Heart left ventricle (tissue), 16 donors: ENCODE measurements at regions not wholly inside any gene's neighbourhood (a gene's known extent, or its start where the extent isn't known, plus 50 kb on each side); places are given as distances from the start of the nearest gene placed in this dataset.

ENCODE experiments used
- ATAC-seq, 4 donors: fragments of 200-7000 bp; cut with Tn5 transposase; one replicate each; pipeline ENCODE4 v1.9.1; 2020 to 2022; ENCODE audit warnings: moderate library complexity in 4 of 4, mild to moderate bottlenecking in 3 of 4, moderate number of reproducible peaks in 1 of 4
- DNase-seq, 5 donors: peaks; one replicate each; pipeline ENCODE4 v3.0.0-alpha.2; 2020
- H3K27ac ChIP-seq, 12 donors: fragments of 200-600 bp; sonication (generic) in 4 of 12; one replicate each; pipeline versions ENCODE4 v1.5.0 to v1.8.0; 2016 to 2022; ENCODE audit warnings: mild to moderate bottlenecking in 2 of 12
- H3K27me3 ChIP-seq, 9 donors: fragments of 200-600 bp; sonication (generic) in 2 of 9; one replicate each; pipeline versions ENCODE4 v1.5.1 to v1.8.0; 2016 to 2022; ENCODE audit warnings: mild to moderate bottlenecking in 3 of 9
- H3K36me3 ChIP-seq, 9 donors: fragments of 200-600 bp; sonication (generic) in 2 of 9; one replicate each; pipeline versions ENCODE4 v1.5.0 to v1.8.0; 2018 to 2022; ENCODE audit warnings: mild to moderate bottlenecking in 2 of 9
- H3K4me1 ChIP-seq, 12 donors: fragments of 200-600 bp; sonication (generic) in 4 of 12; one replicate each; pipeline versions ENCODE4 v1.5.0 to v1.8.0; 2016 to 2022; ENCODE audit warnings: mild to moderate bottlenecking in 3 of 12
- H3K4me3 ChIP-seq, 12 donors: fragments of 200-600 bp; sonication (generic) in 4 of 12; one replicate each; pipeline versions ENCODE4 v1.5.0 to v1.8.0; 2017 to 2022; ENCODE audit warnings: mild to moderate bottlenecking in 9 of 12, moderate library complexity in 4 of 12
- H3K9me3 ChIP-seq, 12 donors: fragments of 200-600 bp; sonication (generic) in 4 of 12; one replicate each; pipeline versions ENCODE4 v1.5.0 to v1.8.0; 2016 to 2022; ENCODE audit warnings: mild to moderate bottlenecking in 1 of 12
- POLR2A ChIP-seq, 2 donors: fragments of 450-650 bp; IDR thresholded peaks; one replicate each; pipeline ENCODE4 v1.6.1; 2017; ENCODE audit warnings: antibody characterized with exemption in 2 of 2, mild to moderate bottlenecking in 2 of 2, moderate library complexity in 2 of 2
- WGBS, 4 donors: extraction: QIAGEN DNeasy Blood & Tissue Kit in 2 of 4; methylation state at CpG; one replicate each; pipeline versions ENCODE4 v1.1.5 to v1.1.7; 2013 to 2018; 5-methylcytosine and 5-hydroxymethylcytosine counted together
- intact Hi-C, 10 donors: fragments of 100-400 bp; cut with DNase I; formaldehyde crosslinking; loops; one replicate each; pipeline versions ENCODE4 v1.11.1 to v1.14.2; 2022
- TF ChIP-seq, protein P1 (sequence below), 12 donors: fragments of 200-600 bp; sonication (generic) in 4 of 12; IDR thresholded peaks; one replicate each; pipeline versions ENCODE4 v1.5.0 to v1.8.0; 2018 to 2022; ENCODE audit warnings: antibody characterized with exemption in 12 of 12, mild to moderate bottlenecking in 5 of 12
- donor health status: ischemic (EF 13 %, LVEDD 7.1; RV severe dilation, severe dysfunction).
- donor health status: healthy with polysubstance abuse.
- donor health status: DM: no; HTN: yes; CAD: no.
- donor health status: DM: no; HTN: no; CAD: no.
- donor health status: ischemic (EF 25% LVEDD 6.9; RV normal size, moderate dysfunction).
- donor health status: ischemic (EF 25% LVEDD 5.7; RV mildly dilated, moderate dysfunction).
- donor health status: healthy.
- donor health status: DM: yes; HTN: yes; CAD: no.
- donor health status: ischemic (EF 35%, LVEDD 5.7; RV mildly dilated, moderate dysfunction).
- donor health status: nonischemic (EF 11% LVEDD 7.7; RV severe dilation, severe dysfunction).
- donor health status: DM: yes; HTN: yes; CAD: no.
- donor health status: PGD.
- donor health status: ischemic (EF 29% LVEDD 5.4; RV normal size, mild dysfunction).
- donor health status: nonischemic (EF 23%, LVEDD 6.1; RV moderate dilation, normal function).

DNA sequence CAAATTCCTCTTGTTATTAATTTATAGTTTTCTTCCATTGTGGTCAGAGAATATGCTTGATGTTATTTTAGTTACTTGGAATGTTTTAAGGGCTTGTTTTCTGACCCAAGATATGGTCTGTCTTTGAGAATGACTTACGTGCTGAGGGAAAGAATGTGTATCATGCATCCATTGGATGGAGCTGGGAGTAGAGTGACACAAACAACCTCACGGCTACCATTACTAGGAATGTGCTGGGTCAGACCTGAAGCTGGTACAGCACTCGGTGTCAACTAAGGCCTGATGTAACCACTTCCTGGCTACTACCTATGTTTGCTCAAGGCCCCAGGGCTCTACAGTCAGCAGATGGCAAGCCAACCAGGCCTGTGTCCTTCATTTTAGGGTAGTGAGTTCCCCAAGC is 257.8 kb downstream of the FAT4 start:
- intact Hi-C loops = no loop called here
- ATAC-seq (no peak), DNase-seq (no peak)
- no peaks in the 10 kb centered on the region for H3K36me3 ChIP-seq
- no peaks in the 10 kb centered on the region for H3K9me3 ChIP-seq
- no peak overlapping the region for H3K4me3 ChIP-seq
- WGBS, 4 donors = 79 to 94% (median 88%) methylated on average over 3 of the region's 3 CpGs
- TF ChIP-seq POLR2A (IDR thresholded peaks at IDR 0.05) = no peak
- TF ChIP-seq, protein P1, sequence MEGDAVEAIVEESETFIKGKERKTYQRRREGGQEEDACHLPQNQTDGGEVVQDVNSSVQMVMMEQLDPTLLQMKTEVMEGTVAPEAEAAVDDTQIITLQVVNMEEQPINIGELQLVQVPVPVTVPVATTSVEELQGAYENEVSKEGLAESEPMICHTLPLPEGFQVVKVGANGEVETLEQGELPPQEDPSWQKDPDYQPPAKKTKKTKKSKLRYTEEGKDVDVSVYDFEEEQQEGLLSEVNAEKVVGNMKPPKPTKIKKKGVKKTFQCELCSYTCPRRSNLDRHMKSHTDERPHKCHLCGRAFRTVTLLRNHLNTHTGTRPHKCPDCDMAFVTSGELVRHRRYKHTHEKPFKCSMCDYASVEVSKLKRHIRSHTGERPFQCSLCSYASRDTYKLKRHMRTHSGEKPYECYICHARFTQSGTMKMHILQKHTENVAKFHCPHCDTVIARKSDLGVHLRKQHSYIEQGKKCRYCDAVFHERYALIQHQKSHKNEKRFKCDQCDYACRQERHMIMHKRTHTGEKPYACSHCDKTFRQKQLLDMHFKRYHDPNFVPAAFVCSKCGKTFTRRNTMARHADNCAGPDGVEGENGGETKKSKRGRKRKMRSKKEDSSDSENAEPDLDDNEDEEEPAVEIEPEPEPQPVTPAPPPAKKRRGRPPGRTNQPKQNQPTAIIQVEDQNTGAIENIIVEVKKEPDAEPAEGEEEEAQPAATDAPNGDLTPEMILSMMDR (IDR thresholded peaks at IDR 0.05) = no peak
- H3K4me1 ChIP-seq = no peaks in the 10 kb centered on the region
- no peak overlapping the region for H3K27ac ChIP-seq
- H3K27me3 ChIP-seq = no peaks in the 10 kb centered on the region

DNA sequence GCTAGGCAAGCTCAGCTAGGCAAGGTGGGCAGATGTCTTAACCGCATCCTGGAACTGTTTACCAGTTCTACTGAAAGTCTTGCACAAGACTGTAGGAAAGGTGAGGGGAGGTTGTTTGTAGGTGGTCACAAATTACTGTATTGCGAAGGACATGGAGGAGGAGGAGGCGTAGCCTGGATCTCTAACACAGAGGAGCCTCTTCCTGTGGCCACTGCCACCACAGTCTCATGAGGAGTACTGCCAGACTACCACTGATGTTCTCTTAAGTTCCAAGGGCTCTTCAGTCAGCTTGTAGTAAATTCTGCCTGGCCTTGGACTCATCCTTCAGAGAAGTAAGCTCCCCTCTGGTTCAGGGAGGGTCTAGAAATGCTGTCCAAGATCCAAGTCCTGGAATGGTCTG is 258.6 kb downstream of the FAT4 start:
- no peak for TF ChIP-seq POLR2A (IDR thresholded peaks at IDR 0.05)
- TF ChIP-seq, protein P1 (IDR thresholded peaks at IDR 0.05) = no peak
- no peak for ATAC-seq
- DNase-seq = no peak
- Histone ChIP-seq H3K36me3 (no peaks in the 10 kb centered on the region), H3K4me1 (no peaks in the 10 kb centered on the region), H3K27me3 (no peaks in the 10 kb centered on the region), H3K9me3 (no peaks in the 10 kb centered on the region), H3K27ac (no peak overlapping the region), H3K4me3 (no peak overlapping the region)
- 96 to 100% (median 97%) methylated on average over 3 of the region's 3 CpGs for WGBS, 4 donors
- intact Hi-C loops = no loop called here

DNA sequence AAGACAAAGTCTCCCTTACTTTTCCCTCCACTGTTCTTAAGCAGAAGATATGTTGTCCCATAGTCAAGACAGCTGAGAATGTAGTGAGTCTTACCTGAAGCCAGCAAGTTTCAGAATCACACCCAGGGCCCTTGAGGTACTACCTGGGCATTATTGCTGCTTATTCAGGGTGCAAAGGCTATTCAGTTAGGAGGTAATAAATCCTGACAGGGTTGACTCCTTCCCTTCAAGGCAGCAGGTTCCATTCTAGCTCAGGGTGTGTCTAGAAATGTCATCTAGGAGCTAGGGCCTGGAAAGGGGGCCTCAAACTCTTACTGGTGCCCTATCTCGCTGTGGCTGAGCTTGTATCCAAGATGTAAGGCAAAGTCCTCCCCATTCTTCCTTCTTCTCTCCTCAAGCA is 259.0 kb downstream of the FAT4 start:
- H3K27me3 ChIP-seq = no peaks in the 10 kb centered on the region
- H3K4me1 ChIP-seq = no peaks in the 10 kb centered on the region
- H3K4me3 ChIP-seq = no peak overlapping the region

DNA sequence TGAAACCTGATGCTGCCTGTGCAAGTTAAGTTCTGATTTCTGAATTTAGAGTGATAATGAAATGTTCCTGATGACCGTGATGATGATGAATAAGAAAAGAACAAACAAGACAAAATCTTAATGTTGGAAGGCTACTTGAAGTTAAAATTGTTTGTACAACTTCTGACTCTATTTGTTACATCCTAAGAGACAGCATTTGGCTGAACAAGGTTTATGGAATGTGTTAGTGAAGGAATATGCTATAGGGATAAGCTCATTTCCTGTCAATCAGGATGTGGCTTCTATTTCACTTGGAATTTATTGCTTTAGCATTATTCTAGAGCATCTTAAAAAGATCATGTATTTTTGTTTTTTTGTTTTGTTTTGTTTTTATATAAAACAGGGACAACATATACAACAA is 267.5 kb downstream of the FAT4 start:
- Histone ChIP-seq H3K9me3 (no peaks in the 10 kb centered on the region), H3K27ac (no peak overlapping the region), H3K36me3 (no peaks in the 10 kb centered on the region), H3K4me3 (no peak overlapping the region), H3K4me1 (no peaks in the 10 kb centered on the region), H3K27me3 (no peaks in the 10 kb centered on the region)
- no peak for TF ChIP-seq POLR2A (IDR thresholded peaks at IDR 0.05)
- TF ChIP-seq, protein P1 (IDR thresholded peaks at IDR 0.05) = no peak
- 57 to 74% (median 64%) methylated on average over 1 of the region's 1 CpG for WGBS, 4 donors
- intact Hi-C loops = no loop called here
- DNase-seq (no peak), ATAC-seq (no peak)

More for the DNA sequence above, 259.0 kb downstream of the FAT4 start:
- Histone ChIP-seq H3K27ac (no peak overlapping the region), H3K9me3 (no peaks in the 10 kb centered on the region), H3K36me3 (no peaks in the 10 kb centered on the region)
- 86 to 100% (median 95%) methylated on average over 1 of the region's 1 CpG for WGBS, 4 donors
- intact Hi-C loops = no loop called here
- DNase-seq = no peak
- no peak for ATAC-seq
- TF ChIP-seq POLR2A (IDR thresholded peaks at IDR 0.05) = no peak
- TF ChIP-seq, protein P1 (IDR thresholded peaks at IDR 0.05) = no peak
